Activated CD4-positive, alpha-beta T cell treated with anti-CD3 and anti-CD28 coated beads, Interleukin-2, amount 50 U/mL, for 16 hours (primary cell): ENCODE measurements at regions not wholly inside any gene's neighbourhood (a gene's known extent, or its start where the extent isn't known, plus 50 kb on each side); places are given as distances from the start of the nearest gene placed in this dataset.

Experiments
- DNase-seq: peaks from one replicate; pipeline ENCODE4 v3.0.0-alpha.2; 2020

DNA sequence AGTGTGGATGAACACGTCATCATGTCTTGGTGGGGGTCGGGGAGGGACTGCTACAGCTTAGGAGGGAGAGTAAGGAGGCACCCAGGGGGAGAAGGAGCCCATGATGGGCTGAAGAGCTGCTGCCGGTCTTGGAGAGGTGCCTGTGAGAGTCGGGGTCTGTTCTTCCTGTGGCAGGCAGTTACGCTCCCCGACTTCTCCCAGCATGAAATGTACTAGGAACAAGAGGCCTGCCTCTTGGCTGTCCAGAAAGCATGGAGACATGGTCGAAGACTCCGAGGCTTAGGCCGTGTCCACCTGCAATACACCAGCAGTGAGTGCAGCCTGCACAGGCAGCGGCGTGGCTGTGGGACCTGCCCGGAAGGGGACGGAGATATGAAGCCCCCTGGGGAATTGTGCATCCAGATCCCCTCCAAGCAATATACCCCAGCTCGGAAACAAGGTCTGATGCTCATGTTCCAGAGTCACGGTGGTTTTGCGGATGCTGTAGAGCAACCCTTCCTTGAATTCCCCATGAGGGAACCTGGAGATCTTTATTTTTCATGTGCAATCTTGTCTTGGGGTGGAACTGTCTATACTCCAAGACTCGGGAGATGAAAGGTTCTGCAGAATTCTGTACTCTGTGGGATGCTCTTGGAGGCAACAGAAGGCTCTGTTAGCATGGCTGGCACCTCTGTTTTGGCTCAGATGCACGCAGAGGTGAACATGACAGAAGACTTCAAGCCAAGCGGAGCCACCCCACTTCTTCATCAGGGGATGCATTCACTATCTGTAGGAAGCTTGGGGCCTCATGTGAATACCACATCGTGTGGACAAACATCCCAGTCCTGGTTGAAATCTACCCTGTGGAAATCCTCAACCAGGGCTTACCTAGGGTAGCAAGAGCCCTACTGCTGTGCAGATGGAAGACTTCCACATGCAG is 374.9 kb upstream of the IRX4 start:
- DNase-seq, result no peak

DNA sequence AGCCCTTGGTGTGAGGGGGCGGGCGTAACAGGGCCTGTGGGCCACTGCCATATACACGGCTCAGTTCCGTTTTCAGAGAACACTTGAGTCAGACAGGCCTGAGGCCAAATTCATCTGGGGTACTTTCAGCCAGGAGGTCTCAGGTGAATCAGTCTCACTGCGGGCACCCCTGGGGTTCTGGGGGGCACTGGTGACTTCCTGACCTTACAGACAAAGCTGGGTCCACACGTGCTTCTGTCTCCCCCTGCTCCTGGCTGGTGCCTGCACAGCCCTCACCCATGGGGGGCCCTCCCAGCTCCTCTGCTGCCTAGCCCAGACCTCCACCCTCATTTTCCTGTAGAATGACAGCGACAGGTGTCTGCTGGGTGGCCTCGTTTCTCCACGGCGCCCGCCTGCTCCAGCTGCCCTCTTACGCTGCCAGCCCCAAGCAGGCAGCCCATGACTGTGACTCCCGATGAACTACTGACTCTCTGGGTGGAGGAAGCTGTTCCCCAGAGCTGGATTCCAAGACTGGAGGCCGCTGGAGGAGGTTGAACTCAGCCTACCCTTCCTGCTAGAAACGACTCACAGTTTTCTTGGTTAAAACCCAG is 374.1 kb upstream of the IRX4 start:
- DNase-seq, result no peak

DNA sequence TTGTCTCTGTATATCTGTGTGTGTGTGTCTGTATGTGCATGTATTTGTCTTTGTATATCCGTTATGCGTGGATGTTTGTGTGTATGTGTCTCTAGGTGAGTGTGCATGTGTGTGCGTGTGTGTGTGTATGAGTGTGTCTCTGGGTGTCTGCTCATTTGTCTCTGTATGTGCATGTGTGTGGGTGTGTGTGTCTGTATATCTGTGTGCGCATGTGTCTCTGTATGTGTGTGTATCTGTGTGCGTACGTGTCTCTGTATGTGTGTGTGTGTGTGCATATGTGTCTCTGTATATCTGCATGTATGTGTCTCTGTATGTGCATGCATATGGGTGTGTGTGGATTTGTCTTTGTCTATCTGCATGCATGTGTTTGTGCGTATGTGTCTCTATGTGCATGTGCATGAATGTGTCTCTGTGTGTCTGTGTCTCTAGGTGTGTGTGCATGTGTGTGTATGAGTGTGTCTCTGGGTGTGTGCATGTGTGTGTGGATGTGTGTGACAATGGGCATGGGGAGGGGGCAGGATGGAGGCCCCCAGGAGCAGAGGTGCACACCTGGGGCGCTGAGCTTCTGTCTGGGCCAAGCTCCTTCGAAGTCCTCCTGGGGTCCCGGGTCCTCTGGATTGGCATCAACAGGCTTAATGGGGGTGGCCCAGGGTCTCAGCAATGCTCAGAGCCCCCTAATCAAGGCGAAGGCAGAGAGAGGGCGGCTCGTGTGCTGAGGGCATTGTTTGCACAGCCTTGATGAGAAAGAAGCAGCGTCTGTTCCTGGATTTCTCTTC is 373.4 kb upstream of the IRX4 start:
- DNase-seq, result no peak

DNA sequence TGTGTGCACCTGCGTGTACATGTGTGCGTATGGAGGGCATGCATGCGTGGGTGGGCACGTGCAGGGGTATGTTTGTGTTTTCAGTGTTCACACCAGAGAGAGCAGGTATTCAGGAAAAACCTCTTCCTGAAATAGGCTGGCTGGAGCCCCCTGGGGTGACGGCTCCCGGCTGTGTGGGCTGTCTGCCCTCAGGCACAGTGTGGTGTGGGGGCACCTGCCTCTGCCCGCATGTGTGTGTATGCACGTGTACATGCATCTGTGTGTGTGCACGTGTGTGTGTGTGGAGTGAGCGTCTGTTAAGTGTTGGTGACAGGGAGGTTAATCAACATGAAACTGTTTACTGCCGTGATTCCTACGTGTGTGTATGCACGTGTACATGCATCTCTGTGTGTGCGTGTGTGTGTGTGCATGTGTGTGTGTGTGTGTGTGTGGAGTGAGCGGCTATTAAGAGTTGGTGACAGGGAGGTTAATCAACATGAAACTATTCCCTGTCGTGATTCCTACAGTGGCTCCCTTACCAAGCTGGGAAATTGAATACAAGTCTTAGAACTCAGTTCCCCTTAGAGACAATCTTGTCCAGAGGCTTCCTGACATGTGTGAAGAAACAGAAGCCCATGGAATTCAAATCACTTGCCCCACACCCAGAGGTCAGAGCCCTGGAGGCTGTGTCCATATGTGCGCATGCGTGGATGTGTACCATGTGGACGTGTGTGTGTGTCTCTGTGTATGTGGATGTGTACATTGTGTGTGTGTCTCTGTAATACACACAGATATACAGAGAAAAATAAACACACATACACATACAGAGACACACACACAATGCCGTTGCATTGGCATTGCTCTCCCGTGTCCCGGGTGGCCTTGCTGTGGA is 372.4 kb upstream of the IRX4 start:
- DNase-seq, result no peak

- DNase-seq, result no peak
These were observed 371.7 kb upstream of the IRX4 start for GRCh38 chr5:2254406-2254805.

DNA sequence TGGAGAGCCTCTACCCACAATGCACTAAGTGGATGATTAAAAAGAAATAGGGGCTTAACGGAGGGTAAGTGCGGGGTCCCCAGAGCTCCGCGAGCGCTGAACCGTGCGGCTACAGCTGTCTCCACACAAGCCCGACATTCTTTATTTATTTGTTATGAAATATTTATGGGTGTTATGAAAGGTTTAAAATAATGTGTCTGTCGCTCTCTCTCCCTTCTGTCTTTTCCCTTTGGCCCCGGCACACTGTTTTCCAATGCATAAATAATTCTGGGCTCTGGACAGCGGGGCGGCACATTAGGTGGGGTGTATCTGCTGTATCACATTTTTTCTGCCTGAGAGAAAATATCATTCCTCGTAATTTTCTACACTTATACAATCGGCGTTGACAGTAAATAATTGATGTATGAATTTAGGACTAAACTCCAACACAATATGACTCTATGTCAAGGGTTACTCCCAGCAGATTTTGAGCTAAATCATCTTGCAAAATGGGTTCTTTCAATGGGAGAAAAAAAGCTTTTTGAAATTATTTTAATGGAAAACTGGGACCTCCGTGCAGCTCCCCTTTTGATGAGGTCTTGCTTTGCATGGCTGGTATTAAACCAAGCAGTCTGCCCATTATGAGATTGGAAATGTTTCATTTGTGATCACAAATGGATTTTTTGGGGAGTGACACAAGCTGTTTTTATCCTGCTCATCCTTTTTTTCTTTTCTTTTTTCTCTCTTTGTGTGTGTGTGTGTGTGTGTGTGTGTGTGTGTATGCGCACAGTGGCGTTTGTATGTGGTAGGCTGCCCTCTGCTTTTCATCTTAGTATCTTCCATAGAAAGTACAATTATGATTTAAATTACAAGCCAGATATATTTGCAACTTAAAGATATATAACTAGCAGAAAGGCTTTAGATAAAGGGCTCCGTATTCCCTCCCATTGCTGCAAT is 370.6 kb upstream of the IRX4 start:
- no peak for DNase-seq

- no peak for DNase-seq
These were observed 369.0 kb upstream of the IRX4 start for GRCh38 chr5:2251751-2252150.

- no peak for DNase-seq
These were observed 368.6 kb upstream of the IRX4 start for GRCh38 chr5:2251298-2251697.

- DNase-seq, result no peak
These were observed 367.7 kb upstream of the IRX4 start for GRCh38 chr5:2250365-2250950.

- DNase-seq, result no peak
These were observed 366.7 kb upstream of the IRX4 start for GRCh38 chr5:2249442-2249841.

- DNase-seq, result no peak
These were observed 366.3 kb upstream of the IRX4 start for GRCh38 chr5:2249026-2249425.

DNA sequence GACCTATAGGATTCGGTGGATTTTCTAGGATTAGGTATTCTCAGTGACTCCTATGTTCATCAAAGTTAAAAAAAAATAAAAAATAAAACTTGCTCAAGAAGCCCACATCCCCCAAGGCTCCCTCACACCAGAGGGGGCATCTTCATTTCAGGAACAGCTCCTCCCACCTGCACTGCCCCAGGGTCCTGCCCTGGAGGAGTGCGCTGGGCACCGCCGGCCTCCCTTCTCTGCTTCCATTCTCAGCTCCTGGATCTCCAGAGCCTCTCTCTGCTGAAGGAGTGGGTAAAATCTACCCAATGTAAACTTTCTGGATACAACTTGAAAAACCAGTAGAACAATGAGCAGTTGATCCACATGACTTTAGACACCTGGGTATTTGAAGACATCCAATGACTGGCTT is 359.8 kb upstream of the IRX4 start:
- no peak for DNase-seq

DNA sequence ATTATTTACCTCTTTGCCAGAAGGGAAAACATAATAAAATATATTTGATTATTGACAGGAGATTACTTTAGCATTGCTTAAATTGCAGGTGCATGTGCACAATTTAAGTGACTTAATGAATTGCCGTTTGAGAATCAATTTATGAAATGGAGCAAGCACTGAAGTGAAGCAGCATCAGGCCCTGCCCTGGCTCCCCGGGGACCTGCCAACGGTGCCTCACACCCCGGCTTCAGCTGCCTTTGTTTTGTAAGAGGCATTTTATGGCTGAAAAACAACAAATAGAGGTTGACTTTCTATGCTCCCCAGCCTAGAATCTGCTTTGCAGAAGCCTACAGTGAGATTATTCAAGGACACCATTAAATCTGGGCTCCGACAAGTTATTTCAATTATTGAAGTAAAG is 359.1 kb upstream of the IRX4 start:
- no peak for DNase-seq

- DNase-seq, result no peak
These were observed 357.6 kb upstream of the IRX4 start for GRCh38 chr5:2240118-2240904.

GRCh38 chr5:2239201-2239910 is 356.6 kb upstream of the IRX4 start:
- no peak for DNase-seq

DNA sequence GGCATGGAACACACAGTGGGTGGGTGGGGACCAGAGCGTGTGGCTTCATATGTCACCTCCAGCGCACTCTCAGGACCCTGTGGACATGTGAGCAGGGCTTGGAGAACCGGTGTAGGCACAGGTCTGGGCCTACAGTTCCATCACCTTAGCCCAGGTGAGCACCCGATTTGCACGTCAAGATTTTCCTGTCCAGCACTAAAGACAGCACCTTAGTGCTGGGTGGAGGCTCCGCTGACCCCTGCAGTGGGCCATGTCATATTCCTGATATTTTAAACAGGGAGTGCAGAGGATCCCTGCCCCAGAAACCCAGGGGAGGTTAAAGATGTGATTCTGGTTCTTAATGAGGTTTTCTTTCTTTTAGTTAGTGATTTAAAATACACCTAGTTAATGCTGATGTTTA is 356.0 kb upstream of the IRX4 start:
- no peak for DNase-seq

- DNase-seq, result no peak
These were observed 344.7 kb upstream of the IRX4 start for GRCh38 chr5:2227433-2227832.

DNA sequence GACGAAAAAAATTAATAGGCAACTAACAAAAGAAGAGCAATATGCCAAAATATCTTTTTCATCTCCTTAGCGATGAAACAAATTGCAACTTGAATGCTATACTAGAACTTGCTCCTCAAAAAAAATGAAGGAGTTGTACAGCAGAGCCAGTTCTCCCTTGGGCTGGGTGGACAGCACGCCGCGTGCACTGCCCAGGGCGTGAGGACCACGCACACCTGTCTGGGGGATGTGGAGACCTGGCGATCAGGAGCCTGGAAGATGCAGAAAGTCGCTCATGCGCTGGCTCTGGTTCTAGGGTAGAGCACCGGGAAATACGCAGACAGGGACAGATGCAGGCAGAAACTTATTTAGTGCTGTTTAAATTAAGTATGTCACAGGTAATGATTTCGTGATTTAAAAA is 342.0 kb upstream of the IRX4 start:
- DNase-seq, result no peak

GRCh38 chr5:2223303-2223702 is 340.6 kb upstream of the IRX4 start:
- DNase-seq, result no peak
